Caco-2 (cell line): ENCODE measurements at regions not wholly inside any gene's neighbourhood (a gene's known extent, or its start where the extent isn't known, plus 50 kb on each side); places are given as distances from the start of the nearest gene placed in this dataset.
"Not testable (repeated sequence)": the region's sequence is repeated elsewhere in the genome, so short reads cannot be mapped to it uniquely, and the experiment has no call there.

Experiments
- BruUV-seq: library from RNA; stranded (reverse); fragments of 400-500 nt; replicated peaks from 2 replicates; lab custom pipeline; 2021; lab: Mats Ljungman, UMichigan
- CTCF ChIA-PET: fragments of 300-600 bp; sonication (Branson Sonifier 250); formaldehyde crosslinking; loops from one replicate; lab custom pipeline; 2022; ENCODE audit warnings: antibody characterized with exemption; lab: Charles Lee
- POLR2A ChIA-PET: fragments of 300-600 bp; sonication (Branson Sonifier 250); formaldehyde crosslinking; loops from one replicate; lab custom pipeline; 2022; ENCODE audit warnings: antibody characterized with exemption; lab: Charles Lee
- DNase-seq, 2 experiments: peaks; one replicate each; pipeline versions ENCODE4 v3.0.0 to v3.0.0-alpha.2; 2020 to 2022
- H3K27me3 ChIP-seq: replicated peaks from 2 replicates; pipeline ENCODE4 v1.6.0; 2011; ENCODE audit warnings: low read length; ENCODE audit not compliant: control insufficient read depth, insufficient read depth
- H3K36me3 ChIP-seq: 2 replicates; pipeline ENCODE4 v1.5.1; 2011; ENCODE audit warnings: low read length; ENCODE audit not compliant: control insufficient read depth, insufficient read depth
- H3K4me1 ChIP-seq: fragments of 250-450 bp; sonication (Bioruptor Pico); 2 replicates; pipeline ENCODE4 v1.5.1; 2020; ENCODE audit warnings: mild to moderate bottlenecking
- H3K4me3 ChIP-seq: 2 replicates; pipeline ENCODE4 v1.5.1; 2011; ENCODE audit warnings: low read depth, mild to moderate bottlenecking, control low read depth, low read length
- H3K9me3 ChIP-seq: fragments of 250-450 bp; sonication (Bioruptor Pico); 2 replicates; pipeline ENCODE4 v1.5.1; 2020; ENCODE audit warnings: mild to moderate bottlenecking, moderate library complexity
- H3K27ac Mint-ChIP-seq: one replicate; pipeline ENCODE4 v1.8.0; 2022; ENCODE audit warnings: mixed read lengths; ENCODE audit not compliant: unreplicated experiment
- H3K27me3 Mint-ChIP-seq: one replicate; pipeline ENCODE4 v1.8.0; 2022; ENCODE audit warnings: mixed read lengths; ENCODE audit not compliant: insufficient read depth, unreplicated experiment
- H3K36me3 Mint-ChIP-seq: one replicate; pipeline ENCODE4 v1.8.0; 2022; ENCODE audit warnings: mild to moderate bottlenecking, mixed read lengths; ENCODE audit not compliant: insufficient read depth, unreplicated experiment
- H3K4me1 Mint-ChIP-seq: one replicate; pipeline ENCODE4 v1.8.0; 2022; ENCODE audit warnings: low read depth, mixed read lengths; ENCODE audit not compliant: unreplicated experiment
- H3K4me3 Mint-ChIP-seq: one replicate; pipeline ENCODE4 v1.8.0; 2022; ENCODE audit warnings: mild to moderate bottlenecking, moderate library complexity, mixed read lengths; ENCODE audit not compliant: unreplicated experiment
- H3K9me3 Mint-ChIP-seq: one replicate; pipeline ENCODE4 v1.8.0; 2022; ENCODE audit warnings: mixed read lengths; ENCODE audit not compliant: unreplicated experiment
- intact Hi-C: fragments of 100-400 bp; cut with micrococcal nuclease; formaldehyde crosslinking; loops from one replicate; pipeline ENCODE4 v1.10.0; 2022; ENCODE audit not compliant: unreplicated experiment
- TF ChIP-seq, protein P1 (sequence below), 2 experiments: fragments of 200-600 bp in 1 of 2; IDR thresholded peaks; 1 replicate in 1 of 2; 2 replicates in 1 of 2; pipeline versions ENCODE4 v1.5.1 to v1.8.0; 2011 to 2022; ENCODE audit warnings: antibody characterized with exemption in 1 of 2, control low read depth in 1 of 2, inconsistent platforms in 1 of 2, low read depth in 1 of 2, low read length in 1 of 2, mild to moderate bottlenecking in 1 of 2, moderate library complexity in 1 of 2; ENCODE audit not compliant: insufficient read depth in 1 of 2, severe bottlenecking in 1 of 2, unreplicated experiment in 1 of 2

DNA sequence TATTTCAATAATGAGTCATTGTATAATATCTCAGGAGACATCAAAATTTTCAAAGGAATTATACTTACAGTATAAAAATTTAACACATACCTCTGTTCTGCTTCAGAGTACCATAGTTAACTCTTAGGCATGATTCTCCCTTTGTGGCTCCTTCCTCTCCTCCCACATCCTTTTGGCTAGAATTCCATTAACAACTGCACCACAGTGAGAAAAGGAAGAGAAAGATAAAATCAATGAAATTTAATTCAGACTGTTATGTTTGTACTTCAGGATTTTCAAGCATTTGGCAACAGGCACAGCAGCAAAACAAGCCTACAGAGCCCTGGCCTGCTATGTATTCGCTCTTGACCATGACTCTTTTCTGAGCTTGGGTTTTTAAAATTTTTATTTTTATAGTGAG lies 57.2 kb upstream of the SGIP1 start:
- H3K36me3 ChIP-seq: no peaks in the 10 kb centered on the region
- H3K4me3 Mint-ChIP-seq: no peak overlapping the region
- TF ChIP-seq, protein P1, sequence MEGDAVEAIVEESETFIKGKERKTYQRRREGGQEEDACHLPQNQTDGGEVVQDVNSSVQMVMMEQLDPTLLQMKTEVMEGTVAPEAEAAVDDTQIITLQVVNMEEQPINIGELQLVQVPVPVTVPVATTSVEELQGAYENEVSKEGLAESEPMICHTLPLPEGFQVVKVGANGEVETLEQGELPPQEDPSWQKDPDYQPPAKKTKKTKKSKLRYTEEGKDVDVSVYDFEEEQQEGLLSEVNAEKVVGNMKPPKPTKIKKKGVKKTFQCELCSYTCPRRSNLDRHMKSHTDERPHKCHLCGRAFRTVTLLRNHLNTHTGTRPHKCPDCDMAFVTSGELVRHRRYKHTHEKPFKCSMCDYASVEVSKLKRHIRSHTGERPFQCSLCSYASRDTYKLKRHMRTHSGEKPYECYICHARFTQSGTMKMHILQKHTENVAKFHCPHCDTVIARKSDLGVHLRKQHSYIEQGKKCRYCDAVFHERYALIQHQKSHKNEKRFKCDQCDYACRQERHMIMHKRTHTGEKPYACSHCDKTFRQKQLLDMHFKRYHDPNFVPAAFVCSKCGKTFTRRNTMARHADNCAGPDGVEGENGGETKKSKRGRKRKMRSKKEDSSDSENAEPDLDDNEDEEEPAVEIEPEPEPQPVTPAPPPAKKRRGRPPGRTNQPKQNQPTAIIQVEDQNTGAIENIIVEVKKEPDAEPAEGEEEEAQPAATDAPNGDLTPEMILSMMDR (IDR thresholded peaks at IDR 0.05; ENCODE audit: insufficient read depth in 1 of 2, low read depth in 1 of 2, low read length in 1 of 2, severe bottlenecking in 1 of 2, unreplicated experiment in 1 of 2): no peak
- H3K9me3 ChIP-seq: no peaks in the 10 kb centered on the region
- H3K4me1 Mint-ChIP-seq: no peaks in the 10 kb centered on the region
- CTCF ChIA-PET: no interaction called here
- intact Hi-C loops: no loop called here
- no peaks in the 10 kb centered on the region for H3K9me3 Mint-ChIP-seq
- H3K27ac Mint-ChIP-seq: no peak overlapping the region
- peaks cover 5% of the 10 kb centered on the region; the same call in 1 of the 2 replicates for H3K4me1 ChIP-seq
- no peaks in the 10 kb centered on the region for H3K27me3 Mint-ChIP-seq
- POLR2A ChIA-PET: no interaction called here
- H3K27me3 ChIP-seq: no peaks in the 10 kb centered on the region
- no peaks in the 10 kb centered on the region for H3K36me3 Mint-ChIP-seq
- H3K4me3 ChIP-seq: no peak overlapping the region
- no TSS peak for BruUV-seq
- no peak for DNase-seq

DNA sequence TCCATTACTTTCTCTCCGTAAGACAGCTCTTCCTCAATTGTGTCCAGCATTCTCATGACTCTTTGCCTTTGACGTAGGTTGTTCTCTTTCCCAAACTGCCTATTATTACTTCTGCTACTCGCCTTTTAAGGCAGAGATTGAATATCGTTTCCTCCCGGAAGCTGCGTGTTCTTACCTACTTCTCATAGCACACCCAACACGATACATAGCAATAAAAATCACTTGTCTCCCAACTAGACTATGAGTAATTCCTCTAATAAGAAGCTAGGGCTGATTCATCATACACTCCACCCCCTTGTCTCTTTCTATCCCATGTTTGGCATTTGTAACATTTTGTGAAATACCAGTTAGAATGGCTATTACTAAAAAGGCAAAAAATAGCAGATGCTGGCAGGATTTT lies 55.8 kb upstream of the SGIP1 start:
- no peak overlapping the region for H3K4me3 Mint-ChIP-seq
- TF ChIP-seq, protein P1 (IDR thresholded peaks at IDR 0.05; ENCODE audit: insufficient read depth in 1 of 2, low read depth in 1 of 2, low read length in 1 of 2, severe bottlenecking in 1 of 2, unreplicated experiment in 1 of 2): no peak
- Histone ChIP-seq H3K36me3 (no peaks in the 10 kb centered on the region), H3K9me3 (no peaks in the 10 kb centered on the region), H3K27me3 (no peaks in the 10 kb centered on the region), H3K4me3 (no peak overlapping the region), H3K4me1 (peaks cover 5% of the 10 kb centered on the region; the same call in 1 of the 2 replicates)
- ChIA-PET POLR2A (interaction anchor here (0.7 kb wide), 1 partner anchor 76 kb away, joined by 3 read pairs; no protein-coding TSS in a partner anchor), CTCF (no interaction called here)
- BruUV-seq: no TSS peak
- H3K4me1 Mint-ChIP-seq: no peaks in the 10 kb centered on the region
- no peaks in the 10 kb centered on the region for H3K9me3 Mint-ChIP-seq
- no peak overlapping the region for H3K27ac Mint-ChIP-seq
- no peak for DNase-seq
- intact Hi-C loops: no loop called here
- H3K36me3 Mint-ChIP-seq: no peaks in the 10 kb centered on the region
- no peaks in the 10 kb centered on the region for H3K27me3 Mint-ChIP-seq

DNA sequence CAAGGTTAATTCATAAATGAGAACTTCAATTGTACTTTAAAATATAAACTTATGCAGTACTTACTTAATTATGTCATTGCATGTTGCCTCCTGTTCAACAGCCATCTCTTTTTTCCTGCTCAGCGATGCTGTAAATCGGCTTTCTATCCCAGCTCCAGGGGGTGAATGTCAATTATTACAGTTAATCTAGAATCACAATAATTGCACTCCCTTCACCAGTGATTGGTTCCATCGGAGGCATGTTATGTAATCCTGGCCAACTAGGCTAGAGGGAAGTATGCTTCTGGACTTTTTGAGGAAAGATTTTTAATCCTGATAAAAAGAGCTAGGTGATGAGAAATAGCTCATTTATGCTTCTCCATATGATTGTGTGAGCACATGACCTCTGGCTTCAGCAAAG lies 53.8 kb upstream of the SGIP1 start:
- Histone ChIP-seq H3K27me3 (no peaks in the 10 kb centered on the region), H3K4me3 (peak overlapping the region; percentile 31), H3K9me3 (no peaks in the 10 kb centered on the region), H3K4me1 (peaks cover 5% of the 10 kb centered on the region; the same call in 1 of the 2 replicates), H3K36me3 (no peaks in the 10 kb centered on the region)
- BruUV-seq: TSS peak; percentile 43
- TF ChIP-seq, protein P1 (IDR thresholded peaks at IDR 0.05; ENCODE audit: insufficient read depth in 1 of 2, low read depth in 1 of 2, low read length in 1 of 2, severe bottlenecking in 1 of 2, unreplicated experiment in 1 of 2): no peak
- H3K9me3 Mint-ChIP-seq: no peaks in the 10 kb centered on the region
- POLR2A ChIA-PET: no interaction called here
- H3K4me3 Mint-ChIP-seq: peak overlapping the region; percentile 68
- no peak overlapping the region for H3K27ac Mint-ChIP-seq
- no peaks in the 10 kb centered on the region for H3K36me3 Mint-ChIP-seq
- H3K27me3 Mint-ChIP-seq: no peaks in the 10 kb centered on the region
- intact Hi-C loops: no loop called here
- no peak for DNase-seq
- no peaks in the 10 kb centered on the region for H3K4me1 Mint-ChIP-seq
- CTCF ChIA-PET: no interaction called here

DNA sequence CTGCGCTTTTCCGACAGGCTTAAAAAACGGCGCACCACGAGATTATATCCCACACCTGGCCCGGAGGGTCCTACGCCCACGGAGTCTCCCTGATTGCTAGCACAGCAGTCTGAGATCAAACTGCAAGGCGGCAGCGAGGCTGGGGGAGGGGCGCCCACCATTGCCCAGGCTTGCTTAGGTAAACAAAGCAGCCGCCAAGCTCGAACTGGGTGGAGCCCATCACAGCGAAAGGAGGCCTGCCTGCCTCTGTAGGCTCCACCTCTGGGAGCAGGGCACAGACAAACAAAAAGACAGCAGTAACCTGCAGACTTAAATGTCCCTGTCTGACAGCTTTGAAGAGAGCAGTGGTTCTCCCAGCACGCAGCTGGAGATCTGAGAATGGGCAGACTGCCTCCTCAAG lies 52.7 kb upstream of the SGIP1 start:
- H3K4me1 Mint-ChIP-seq, H3K9me3 Mint-ChIP-seq, H3K27ac Mint-ChIP-seq, H3K4me3 ChIP-seq, POLR2A ChIA-PET, CTCF ChIA-PET, H3K27me3 Mint-ChIP-seq, H3K36me3 Mint-ChIP-seq, intact Hi-C loops, H3K36me3 ChIP-seq, H3K27me3 ChIP-seq, BruUV-seq, H3K4me1 ChIP-seq, H3K4me3 Mint-ChIP-seq, H3K9me3 ChIP-seq: not testable (repeated sequence)
- DNase-seq: peak; percentile 51 to 68
